ENCODE measurements at regions not wholly inside any gene's neighbourhood (a gene's known extent, or its start where the extent isn't known, plus 50 kb on each side); places are given as distances from the start of the nearest gene placed in this dataset.

GRCh38 chr9:103761466-103761865 lies 332.6 kb upstream of the SMC2 start:
- no peak for DNase-seq (ENCODE audit: low read depth)

GRCh38 chr9:103789686-103790085 lies 304.4 kb upstream of the SMC2 start:
- peak; percentile 10 for DNase-seq (ENCODE audit: low read depth)

- DNase-seq (ENCODE audit: low read depth), result peak; percentile 52
Observed at GRCh38 chr9:103798620-103799019, 295.5 kb upstream of the SMC2 start.

GRCh38 chr9:103799959-103800358 lies 294.1 kb upstream of the SMC2 start:
- DNase-seq (ENCODE audit: low read depth), result no peak

GRCh38 chr9:103802068-103802467 lies 292.0 kb upstream of the SMC2 start:
- DNase-seq (ENCODE audit: low read depth), result no peak

- no peak for DNase-seq (ENCODE audit: low read depth)
Observed at GRCh38 chr9:103803245-103803644, 290.9 kb upstream of the SMC2 start.

- DNase-seq (ENCODE audit: low read depth), result peak; percentile 57
Observed at GRCh38 chr9:103804077-103804735, 289.9 kb upstream of the SMC2 start.

GRCh38 chr9:103809745-103810144 lies 284.4 kb upstream of the SMC2 start:
- DNase-seq (ENCODE audit: low read depth), result no peak

GRCh38 chr9:103811462-103811861 lies 282.6 kb upstream of the SMC2 start:
- no peak for DNase-seq (ENCODE audit: low read depth)

- no peak for DNase-seq (ENCODE audit: low read depth)
Observed at GRCh38 chr9:103816146-103816545, 278.0 kb upstream of the SMC2 start.

GRCh38 chr9:103819936-103820335 lies 274.2 kb upstream of the SMC2 start:
- DNase-seq (ENCODE audit: low read depth), result no peak

- DNase-seq (ENCODE audit: low read depth), result no peak
Observed at GRCh38 chr9:103821115-103821514, 273.0 kb upstream of the SMC2 start.

- DNase-seq (ENCODE audit: low read depth), result no peak
Observed at GRCh38 chr9:103837940-103838339, 256.2 kb upstream of the SMC2 start.

- no peak for DNase-seq (ENCODE audit: low read depth)
Observed at GRCh38 chr9:103839197-103839596, 254.9 kb upstream of the SMC2 start.

- DNase-seq (ENCODE audit: low read depth), result no peak
Observed at GRCh38 chr9:103867886-103868285, 226.2 kb upstream of the SMC2 start.

- DNase-seq (ENCODE audit: low read depth), result no peak
Observed at GRCh38 chr9:103872811-103873210, 221.3 kb upstream of the SMC2 start.

GRCh38 chr9:103881419-103881818 lies 212.7 kb upstream of the SMC2 start:
- DNase-seq (ENCODE audit: low read depth), result no peak

GRCh38 chr9:103889989-103890388 lies 204.1 kb upstream of the SMC2 start:
- no peak for DNase-seq (ENCODE audit: low read depth)

- no peak for DNase-seq (ENCODE audit: low read depth)
Observed at GRCh38 chr9:103894184-103894583, 199.9 kb upstream of the SMC2 start.

GRCh38 chr9:103898550-103898949 lies 195.6 kb upstream of the SMC2 start:
- DNase-seq (ENCODE audit: low read depth), result no peak

GRCh38 chr9:103899866-103900265 lies 194.2 kb upstream of the SMC2 start:
- DNase-seq (ENCODE audit: low read depth), result no peak

GRCh38 chr9:103900466-103900865 lies 193.6 kb upstream of the SMC2 start:
- DNase-seq (ENCODE audit: low read depth), result no peak

GRCh38 chr9:103902263-103902662 lies 191.8 kb upstream of the SMC2 start:
- no peak for DNase-seq (ENCODE audit: low read depth)

GRCh38 chr9:103904242-103904641 lies 189.9 kb upstream of the SMC2 start:
- no peak for DNase-seq (ENCODE audit: low read depth)
